GM18951 (cell line): ENCODE measurements at regions not wholly inside any gene's neighbourhood (a gene's known extent, or its start where the extent isn't known, plus 50 kb on each side); places are given as distances from the start of the nearest gene placed in this dataset.

Experiments
- POLR2A ChIP-seq: IDR thresholded peaks from 4 replicates; pipeline ENCODE4 v1.6.1; 2011; ENCODE audit warnings: mild to moderate bottlenecking; ENCODE audit not compliant: insufficient read length, insufficient read depth; ENCODE audit errors: extremely low read depth
- in situ Hi-C: fragments of 300-500 bp; cut with MboI; formaldehyde crosslinking; loops from one replicate; pipeline ENCODE4 v1.12.0; 2022; ENCODE audit warnings: low sequenced_read_pairs, mixed read lengths, inconsistent platforms; ENCODE audit not compliant: unreplicated experiment

- in situ Hi-C loops, result no loop called here
Measured at GRCh38 chr4:110394871-110395270, 81.1 kb upstream of the ENPEP start.

GRCh38 chr4:110381784-110382183, 94.2 kb upstream of the ENPEP start:
- in situ Hi-C loops, result no loop called here
- no peak for TF ChIP-seq POLR2A

More at GRCh38 chr4:110394871-110395270, 81.1 kb upstream of the ENPEP start:
- TF ChIP-seq POLR2A, result no peak

GRCh38 chr4:110372485-110372884, 103.5 kb upstream of the ENPEP start:
- in situ Hi-C loops, result no loop called here
- TF ChIP-seq POLR2A, result no peak

- in situ Hi-C loops, result no loop called here
- TF ChIP-seq POLR2A, result no peak
Measured at GRCh38 chr4:110371016-110371770, 104.8 kb upstream of the ENPEP start.

GRCh38 chr4:110368409-110368808, 107.5 kb upstream of the ENPEP start:
- no peak for TF ChIP-seq POLR2A
- in situ Hi-C loops, result no loop called here

GRCh38 chr4:110367156-110367555, 108.8 kb upstream of the ENPEP start:
- in situ Hi-C loops, result no loop called here
- TF ChIP-seq POLR2A, result no peak

- in situ Hi-C loops, result no loop called here
- no peak for TF ChIP-seq POLR2A
Measured at GRCh38 chr4:110365761-110366160, 110.2 kb upstream of the ENPEP start.

- in situ Hi-C loops, result no loop called here
- no peak for TF ChIP-seq POLR2A
Measured at GRCh38 chr4:110364911-110365520, 110.9 kb upstream of the ENPEP start.

- in situ Hi-C loops, result no loop called here
- TF ChIP-seq POLR2A, result no peak
Measured at GRCh38 chr4:110361921-110362320, 114.0 kb upstream of the ENPEP start.

GRCh38 chr4:110359076-110359475, 116.9 kb upstream of the ENPEP start:
- in situ Hi-C loops, result no loop called here
- TF ChIP-seq POLR2A, result no peak

- TF ChIP-seq POLR2A, result no peak
- in situ Hi-C loops, result no loop called here
Measured at GRCh38 chr4:110357521-110357920, 118.4 kb upstream of the ENPEP start.

- in situ Hi-C loops, result no loop called here
- TF ChIP-seq POLR2A, result no peak
Measured at GRCh38 chr4:110354460-110354859, 121.5 kb upstream of the ENPEP start.

GRCh38 chr4:110352670-110353442, 123.1 kb upstream of the ENPEP start:
- TF ChIP-seq POLR2A, result no peak
- in situ Hi-C loops, result no loop called here
